ENCODE measurements at regions not wholly inside any gene's neighbourhood (a gene's known extent, or its start where the extent isn't known, plus 50 kb on each side); places are given as distances from the start of the nearest gene placed in this dataset.

DNA sequence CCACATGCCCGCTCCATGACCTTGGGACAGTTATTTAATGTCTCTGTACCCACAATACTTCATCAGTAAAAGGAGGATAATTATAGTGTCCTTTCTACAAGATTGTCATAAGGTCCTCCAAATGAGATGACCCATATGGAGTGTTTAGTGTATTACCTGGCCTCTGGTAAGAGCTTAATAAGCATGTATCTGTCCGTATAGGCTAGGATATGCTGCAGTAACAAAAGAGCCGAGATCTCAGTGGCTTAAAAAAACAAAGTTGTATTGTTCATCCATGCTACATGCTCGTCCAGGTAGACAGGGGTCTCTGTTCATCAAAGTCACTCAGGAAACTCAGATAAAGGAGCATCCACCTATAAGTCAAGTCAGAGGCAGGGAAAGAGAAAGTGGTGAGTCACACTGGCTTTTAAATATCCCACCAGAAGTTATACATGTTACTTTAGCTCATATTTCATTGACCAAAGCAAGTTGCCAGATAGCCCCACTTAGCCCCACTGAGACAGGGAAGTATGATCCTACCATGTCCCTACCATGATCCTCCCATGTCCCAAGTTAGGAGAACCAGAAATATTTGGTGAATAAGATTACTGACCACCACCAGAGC lies 53.0 kb upstream of the KAZN start:
- no peak for DNase-seq (ENCODE audit: low spot score in 2 of 2)
- H3K36me3 ChIP-seq: no peaks in the 10 kb centered on the region
- no peak overlapping the region for H3K4me3 ChIP-seq
- H3K27ac ChIP-seq: no peak overlapping the region
- no peaks in the 10 kb centered on the region for H3K27me3 ChIP-seq
- H3K9me3 ChIP-seq: peaks cover 4% of the 10 kb centered on the region
- WGBS: 91% methylated on average over 4 of the region's 4 CpGs
- no peaks in the 10 kb centered on the region for H3K4me1 ChIP-seq
- TF ChIP-seq POLR2AphosphoS5 (IDR thresholded peaks at IDR 0.05) (no peak), CTCF (IDR thresholded peaks at IDR 0.05) (no peak), EP300 (IDR thresholded peaks at IDR 0.05) (no peak), POLR2A (IDR thresholded peaks at IDR 0.05) (no peak)

GRCh38 chr1:14546416-14546815 lies 52.1 kb upstream of the KAZN start:
- WGBS: 64% methylated on average over 3 of the region's 3 CpGs
- DNase-seq (ENCODE audit: low spot score in 2 of 2): no peak

More at GRCh38 chr1:14546416-14546815, 52.1 kb upstream of the KAZN start:
- no peaks in the 10 kb centered on the region for H3K36me3 ChIP-seq
- no peak overlapping the region for H3K4me3 ChIP-seq
- no peak overlapping the region for H3K27ac ChIP-seq
- peaks cover 4% of the 10 kb centered on the region for H3K9me3 ChIP-seq
- TF ChIP-seq CTCF (IDR thresholded peaks at IDR 0.05) (no peak), EP300 (IDR thresholded peaks at IDR 0.05) (no peak), POLR2A (IDR thresholded peaks at IDR 0.05) (no peak), POLR2AphosphoS5 (IDR thresholded peaks at IDR 0.05) (no peak)
- no peaks in the 10 kb centered on the region for H3K4me1 ChIP-seq
- H3K27me3 ChIP-seq: no peaks in the 10 kb centered on the region
